Suprapubic skin (tissue), 3 donors: ENCODE measurements at regions not wholly inside any gene's neighbourhood (a gene's known extent, or its start where the extent isn't known, plus 50 kb on each side); places are given as distances from the start of the nearest gene placed in this dataset.

Experiments used
- CTCF ChIP-seq, 2 donors: fragments of 200-600 bp in 1 of 2; fragments of 450-650 bp in 1 of 2; sonication (generic) in 1 of 2; IDR thresholded peaks; one replicate each; pipeline ENCODE4 v1.5.1; 2016 to 2019; ENCODE audit warnings: antibody characterized with exemption in 2 of 2, mild to moderate bottlenecking in 1 of 2, moderate library complexity in 1 of 2
- POLR2AphosphoS5 ChIP-seq, 3 donors: sonication (generic); formaldehyde crosslinking; IDR thresholded peaks; one replicate each; pipeline ENCODE4 v1.6.1; 2017; ENCODE audit warnings: antibody characterized with exemption in 3 of 3

DNA sequence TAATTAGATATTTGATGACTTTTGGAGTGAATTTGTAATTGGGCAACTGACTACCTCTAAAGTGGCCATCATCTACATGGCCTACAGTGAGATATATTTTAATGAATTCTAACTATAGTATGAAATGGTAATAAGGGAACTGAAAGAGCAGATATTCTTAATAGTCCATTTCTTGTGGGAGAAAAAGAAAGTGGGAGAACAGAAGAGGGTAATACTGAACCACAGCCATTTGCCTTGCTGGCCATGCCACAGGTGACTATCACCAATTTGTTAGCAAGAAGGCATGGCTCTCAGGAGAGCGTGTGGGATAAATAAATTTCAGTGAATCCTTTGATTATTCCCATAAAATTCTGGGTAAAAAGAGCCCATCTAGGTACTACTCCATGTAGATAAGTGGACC is 1074.0 kb upstream of the MAP3K7 start:
- TF ChIP-seq POLR2AphosphoS5 (IDR thresholded peaks at IDR 0.05): no peak
- no peak for TF ChIP-seq CTCF (IDR thresholded peaks at IDR 0.05)
